H1 (cell line): ENCODE measurements at regions not wholly inside any gene's neighbourhood (a gene's known extent, or its start where the extent isn't known, plus 50 kb on each side); places are given as distances from the start of the nearest gene placed in this dataset.

Experiments
- CHD7 ChIP-seq: fragments of 300-600 bp; sonication (generic); IDR thresholded peaks from 2 replicates; pipeline ENCODE4 v1.7.1; 2012; ENCODE audit warnings: low read length, moderate library complexity, mild to moderate bottlenecking, inconsistent platforms; ENCODE audit not compliant: insufficient replicate concordance
- SP4 ChIP-seq: IDR thresholded peaks from 2 replicates; pipeline ENCODE4 v1.6.1; 2012; ENCODE audit warnings: low read length, inconsistent platforms

DNA sequence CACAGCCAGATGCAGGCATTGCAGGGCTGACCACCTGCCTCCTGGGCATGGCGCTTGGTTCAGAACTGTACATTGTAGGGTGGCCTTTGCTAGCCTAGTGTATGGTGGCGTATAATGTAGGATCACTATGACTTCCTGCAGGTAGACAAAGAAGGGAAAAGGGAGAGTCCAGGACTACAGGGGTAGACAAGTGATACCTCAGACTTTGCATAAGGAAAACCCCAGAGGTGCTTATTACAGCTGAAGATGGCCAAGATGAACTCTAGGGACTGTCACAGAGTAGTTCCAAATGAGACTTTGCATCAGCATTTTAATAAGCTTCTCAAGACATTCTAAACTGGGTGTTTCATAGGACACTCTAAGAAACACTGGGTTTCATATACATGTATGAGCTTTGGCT lies 116.4 kb upstream of the PUDP start (continued):
- TF ChIP-seq CHD7 (no peak), SP4 (no peak)
